HG03571 (cell line): ENCODE measurements at regions not wholly inside any gene's neighbourhood (a gene's known extent, or its start where the extent isn't known, plus 50 kb on each side); places are given as distances from the start of the nearest gene placed in this dataset.
"Not testable (repeated sequence)": the region's sequence is repeated elsewhere in the genome, so short reads cannot be mapped to it uniquely, and the experiment has no call there.

Experiments used
- ATAC-seq: cut with Tn5 transposase; IDR thresholded peaks from one replicate; pipeline ENCODE4 v1.9.1; 2021; ENCODE audit not compliant: unreplicated experiment

DNA sequence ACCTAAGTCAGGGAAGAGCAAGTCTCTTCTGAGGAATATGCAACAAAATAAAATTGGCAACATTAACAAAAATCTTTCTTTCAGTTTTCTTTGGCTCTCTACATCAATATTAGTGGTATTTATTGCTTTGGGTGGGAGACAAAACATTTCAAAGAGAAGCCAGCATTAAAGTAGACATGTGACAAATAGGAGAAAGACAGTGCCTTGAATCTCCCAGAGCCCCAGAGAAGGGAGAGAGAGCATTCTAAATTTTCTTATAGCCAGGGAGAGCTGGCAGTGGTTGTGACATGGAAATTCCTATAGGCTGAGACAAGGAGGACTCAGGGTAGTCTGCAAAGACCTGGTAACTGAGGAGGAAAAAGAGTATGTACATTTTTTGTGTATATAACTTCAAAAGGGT, 79.4 kb upstream of the NREP start:
- no peak for ATAC-seq

DNA sequence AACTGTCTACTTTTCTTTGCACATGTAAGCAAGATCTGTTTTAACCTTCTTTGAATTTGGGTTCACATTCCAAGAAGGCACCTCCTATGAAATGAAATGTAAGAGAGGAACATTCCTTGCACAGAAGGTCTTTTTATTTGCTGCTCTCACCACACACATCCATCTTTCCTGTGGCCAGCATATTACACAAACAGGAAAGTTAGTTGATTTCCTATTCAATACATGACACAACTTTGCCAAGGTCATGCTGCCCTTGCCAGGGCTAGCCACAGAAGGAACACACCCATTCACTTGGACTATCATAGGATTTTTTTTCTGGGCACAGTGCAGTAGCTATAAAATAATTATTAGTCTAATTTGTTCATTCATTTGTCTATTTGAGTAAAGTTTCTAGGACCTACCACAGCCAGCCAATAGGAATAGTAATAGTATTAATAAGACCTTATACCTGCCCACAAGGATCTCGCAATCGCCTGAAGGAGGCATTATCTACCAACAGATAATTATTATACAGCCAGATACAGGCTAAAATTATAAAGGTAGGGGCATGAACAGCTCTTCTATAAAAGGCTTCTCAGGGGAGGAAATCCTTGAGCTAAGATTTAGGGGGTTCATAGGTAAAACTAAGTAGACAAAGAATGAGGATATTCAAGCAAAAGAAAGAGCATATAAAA, 78.1 kb upstream of the NREP start:
- ATAC-seq, result no peak

DNA sequence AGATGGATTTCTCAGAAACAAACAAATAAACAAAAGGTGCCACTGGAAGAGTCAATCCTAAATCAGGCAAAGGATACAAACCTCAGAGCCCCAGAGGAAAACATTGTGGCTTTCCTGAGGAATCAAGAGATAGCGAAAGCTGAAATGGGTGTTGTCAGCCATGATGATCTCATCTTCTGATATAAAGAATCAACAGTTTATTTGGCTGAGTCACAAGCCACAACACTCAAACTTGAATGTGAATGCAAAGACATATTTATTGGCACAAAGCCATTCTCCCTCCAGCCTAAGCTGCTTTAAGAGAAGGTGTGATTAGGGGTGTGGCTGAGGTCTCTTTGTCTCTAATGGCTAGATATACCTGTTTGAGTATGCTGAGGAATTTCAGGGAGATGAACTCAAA, 73.3 kb upstream of the NREP start:
- no peak for ATAC-seq

DNA sequence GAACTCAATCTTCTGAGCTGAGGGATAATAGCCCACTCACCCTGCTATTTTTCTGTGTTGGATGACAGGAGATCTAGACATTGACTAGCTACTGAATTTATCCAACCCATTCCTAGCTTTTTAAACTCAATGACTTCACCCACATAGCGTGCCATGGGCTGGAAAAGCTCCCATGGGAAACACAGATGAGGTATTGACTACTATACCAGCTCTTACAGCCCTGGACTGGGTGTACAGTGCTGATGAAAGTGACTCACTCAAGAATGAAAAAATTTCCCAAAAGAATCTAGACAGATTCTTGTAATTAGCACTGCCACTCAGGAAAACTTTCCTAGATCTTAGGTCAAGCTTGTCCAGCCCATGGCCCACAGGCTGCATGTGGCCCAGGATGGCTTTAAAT, 72.7 kb upstream of the NREP start:
- no peak for ATAC-seq

DNA sequence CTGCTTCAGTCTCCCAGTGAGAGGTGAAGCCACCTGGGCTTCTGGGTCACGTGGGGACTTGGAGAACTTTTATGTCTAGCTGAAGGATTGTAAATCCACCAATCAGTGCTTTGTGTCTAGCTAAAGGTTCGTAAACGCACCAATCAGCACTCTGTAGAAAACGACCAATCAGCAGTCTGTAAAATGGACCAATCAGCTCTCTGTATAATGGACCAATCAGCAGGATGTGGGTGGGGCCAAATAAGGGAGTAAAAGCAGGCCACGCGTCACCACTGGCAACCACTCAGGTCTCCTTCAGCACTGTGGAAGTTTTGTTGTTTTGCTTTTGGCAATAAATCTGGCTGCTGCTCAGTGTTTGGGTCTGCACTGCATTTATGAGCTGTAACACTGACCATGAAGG, 69.1 kb upstream of the NREP start:
- ATAC-seq, result no peak

DNA sequence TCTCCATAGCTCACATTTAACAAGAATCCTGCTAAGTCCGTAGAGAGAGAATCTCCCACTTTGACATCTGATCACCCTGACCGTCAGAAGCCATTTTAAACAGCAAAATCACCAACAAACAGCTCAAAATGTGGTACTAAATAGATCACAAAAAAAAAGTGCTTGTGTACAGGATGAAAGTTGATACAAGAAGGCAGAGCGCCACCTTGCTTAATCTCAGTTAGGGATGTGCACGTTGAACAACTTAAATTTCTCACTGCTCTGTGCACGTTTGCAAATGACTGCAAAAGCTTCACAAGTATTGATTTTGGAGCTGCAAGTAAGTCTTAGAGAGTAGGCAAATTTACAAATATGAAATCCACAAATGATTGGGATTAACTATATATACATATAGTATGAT, 63.1 kb upstream of the NREP start:
- no peak for ATAC-seq

DNA sequence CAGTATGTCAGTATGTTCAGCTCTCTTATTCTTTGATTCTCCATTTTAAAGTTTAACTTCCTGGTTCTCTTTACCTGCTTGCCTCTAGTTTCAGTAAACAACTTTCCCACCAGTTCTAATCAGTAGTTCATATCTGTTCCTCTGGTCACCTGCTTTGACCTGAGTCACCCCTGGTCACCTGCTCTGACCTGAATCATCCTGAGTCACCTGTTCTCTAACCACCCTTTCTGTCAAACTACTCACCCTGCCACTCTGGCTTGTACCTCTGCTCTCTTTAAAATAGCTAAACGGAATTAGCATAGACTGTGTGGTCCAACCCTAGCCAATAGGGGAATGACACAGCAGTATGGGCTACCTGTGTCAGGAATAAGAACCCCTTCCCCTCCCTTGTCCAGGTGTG, 62.0 kb upstream of the NREP start:
- ATAC-seq, result not testable (repeated sequence)

DNA sequence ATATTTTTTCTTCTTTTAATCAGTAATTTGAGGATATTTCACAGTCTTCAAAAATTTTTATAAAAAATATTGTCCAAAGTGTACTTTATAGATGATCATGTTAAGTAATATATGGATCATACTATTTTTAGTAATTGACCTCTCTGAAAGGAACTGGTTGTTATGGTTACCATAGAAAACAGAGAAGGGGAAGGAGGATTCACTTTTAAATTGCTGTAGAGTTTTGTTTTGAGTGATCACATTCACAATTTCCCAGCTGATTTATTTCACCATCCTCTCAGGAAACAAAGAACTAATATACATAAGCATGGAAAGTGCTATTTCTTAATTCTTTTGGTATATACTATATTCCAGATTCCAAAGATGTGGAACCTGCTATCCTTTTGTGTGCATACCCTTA, 56.5 kb upstream of the NREP start:
- no peak for ATAC-seq

DNA sequence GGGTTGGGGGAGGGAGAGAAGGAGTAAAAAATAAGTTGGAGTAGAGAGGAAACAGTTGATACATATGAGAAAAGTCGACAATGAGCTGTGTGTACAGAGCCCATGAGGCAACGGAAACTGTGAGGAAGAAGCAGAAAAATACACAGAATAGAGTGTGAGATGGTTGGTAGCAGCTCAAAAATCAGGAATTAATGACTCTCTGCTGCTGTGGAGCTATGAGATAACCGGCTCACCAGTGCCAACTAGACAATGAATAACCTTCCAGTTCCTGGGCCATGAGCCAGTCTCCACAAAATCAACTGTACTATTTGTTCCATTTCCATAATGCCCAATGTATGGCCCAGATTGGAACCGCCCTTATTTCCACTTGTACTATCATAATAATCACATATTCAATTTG, 53.1 kb upstream of the NREP start:
- no peak for ATAC-seq
